ENCODE measurements at regions not wholly inside any gene's neighbourhood (a gene's known extent, or its start where the extent isn't known, plus 50 kb on each side); places are given as distances from the start of the nearest gene placed in this dataset.

GRCh38 chr7:93817526-93817925 lies 73.0 kb downstream of the TFPI2 start:
- no peak for DNase-seq (ENCODE audit: extremely low spot score, unreplicated experiment)
- H3K4me3 Mint-ChIP-seq = no peak overlapping the region
- no peaks in the 10 kb centered on the region for H3K9me3 Mint-ChIP-seq
- peaks cover 6% of the 10 kb centered on the region for H3K27me3 Mint-ChIP-seq
- H3K36me3 Mint-ChIP-seq = no peaks in the 10 kb centered on the region
- no peak for TF ChIP-seq CTCF (conservative IDR thresholded peaks at IDR 0.05)
- H3K4me1 Mint-ChIP-seq (ENCODE audit: unreplicated experiment) = no peaks in the 10 kb centered on the region
- no peak overlapping the region for H3K27ac Mint-ChIP-seq

- no peak overlapping the region for H3K27ac Mint-ChIP-seq
- H3K4me1 Mint-ChIP-seq (ENCODE audit: unreplicated experiment) = no peaks in the 10 kb centered on the region
- DNase-seq (ENCODE audit: extremely low spot score, unreplicated experiment) = no peak
- H3K27me3 Mint-ChIP-seq = peaks cover 6% of the 10 kb centered on the region
- no peaks in the 10 kb centered on the region for H3K36me3 Mint-ChIP-seq
- no peaks in the 10 kb centered on the region for H3K9me3 Mint-ChIP-seq
- H3K4me3 Mint-ChIP-seq = no peak overlapping the region
- no peak for TF ChIP-seq CTCF (conservative IDR thresholded peaks at IDR 0.05)
Observed at GRCh38 chr7:93817004-93817403, 73.5 kb downstream of the TFPI2 start.

GRCh38 chr7:93813514-93813913 lies 77.0 kb downstream of the TFPI2 start:
- Mint-ChIP-seq H3K27me3 (peaks cover 6% of the 10 kb centered on the region), H3K4me3 (no peak overlapping the region), H3K9me3 (no peaks in the 10 kb centered on the region), H3K4me1 (ENCODE audit: unreplicated experiment) (no peaks in the 10 kb centered on the region), H3K27ac (no peak overlapping the region), H3K36me3 (no peaks in the 10 kb centered on the region)
- DNase-seq (ENCODE audit: extremely low spot score, unreplicated experiment) = no peak
- TF ChIP-seq CTCF (conservative IDR thresholded peaks at IDR 0.05) = no peak

- Mint-ChIP-seq H3K4me1 (ENCODE audit: unreplicated experiment) (no peaks in the 10 kb centered on the region), H3K27ac (no peak overlapping the region), H3K4me3 (no peak overlapping the region), H3K36me3 (no peaks in the 10 kb centered on the region), H3K9me3 (no peaks in the 10 kb centered on the region), H3K27me3 (peaks cover 6% of the 10 kb centered on the region)
- no peak for TF ChIP-seq CTCF (conservative IDR thresholded peaks at IDR 0.05)
- no peak for DNase-seq (ENCODE audit: extremely low spot score, unreplicated experiment)
Observed at GRCh38 chr7:93812061-93812460, 78.5 kb downstream of the TFPI2 start.

GRCh38 chr7:93811198-93811597 lies 79.4 kb downstream of the TFPI2 start:
- no peak overlapping the region for H3K4me3 Mint-ChIP-seq
- H3K27me3 Mint-ChIP-seq = peaks cover 6% of the 10 kb centered on the region
- no peak overlapping the region for H3K27ac Mint-ChIP-seq
- no peaks in the 10 kb centered on the region for H3K4me1 Mint-ChIP-seq (ENCODE audit: unreplicated experiment)
- no peak for DNase-seq (ENCODE audit: extremely low spot score, unreplicated experiment)
- no peak for TF ChIP-seq CTCF (conservative IDR thresholded peaks at IDR 0.05)
- H3K36me3 Mint-ChIP-seq = no peaks in the 10 kb centered on the region
- H3K9me3 Mint-ChIP-seq = no peaks in the 10 kb centered on the region

GRCh38 chr7:93810561-93810960 lies 80.0 kb downstream of the TFPI2 start:
- H3K27me3 Mint-ChIP-seq = peaks cover 6% of the 10 kb centered on the region
- H3K36me3 Mint-ChIP-seq = no peaks in the 10 kb centered on the region
- no peaks in the 10 kb centered on the region for H3K9me3 Mint-ChIP-seq
- H3K27ac Mint-ChIP-seq = no peak overlapping the region
- TF ChIP-seq CTCF (conservative IDR thresholded peaks at IDR 0.05) = no peak
- H3K4me3 Mint-ChIP-seq = no peak overlapping the region
- DNase-seq (ENCODE audit: extremely low spot score, unreplicated experiment) = no peak
- H3K4me1 Mint-ChIP-seq (ENCODE audit: unreplicated experiment) = no peaks in the 10 kb centered on the region

Measured in type B pancreatic cell (in vitro differentiated cells).